ENCODE measurements at regions not wholly inside any gene's neighbourhood (a gene's known extent, or its start where the extent isn't known, plus 50 kb on each side); places are given as distances from the start of the nearest gene placed in this dataset.

GRCh38 chr2:217325816-217326215 is 466.0 kb upstream of the TNP1 start:
- no peak for DNase-seq (ENCODE audit: low read depth)
- no peak for TF ChIP-seq CTCF (IDR thresholded peaks at IDR 0.05; ENCODE audit: low read length, missing control alignments)

GRCh38 chr2:217325251-217325650 is 465.4 kb upstream of the TNP1 start:
- no peak for DNase-seq (ENCODE audit: low read depth)
- no peak for TF ChIP-seq CTCF (IDR thresholded peaks at IDR 0.05; ENCODE audit: low read length, missing control alignments)

More at GRCh38 chr2:217325816-217326215, 466.0 kb upstream of the TNP1 start:
- H3K4me3 ChIP-seq (replicated peaks; ENCODE audit: low read depth, low read length) = no peak overlapping the region

GRCh38 chr2:217316743-217317142 is 456.9 kb upstream of the TNP1 start:
- H3K4me3 ChIP-seq (replicated peaks; ENCODE audit: low read depth, low read length) = no peak overlapping the region
- no peak for TF ChIP-seq CTCF (IDR thresholded peaks at IDR 0.05; ENCODE audit: low read length, missing control alignments)
- peak; percentile 72 for DNase-seq (ENCODE audit: low read depth)

More at GRCh38 chr2:217325251-217325650, 465.4 kb upstream of the TNP1 start:
- H3K4me3 ChIP-seq (replicated peaks; ENCODE audit: low read depth, low read length) = no peak overlapping the region

GRCh38 chr2:217314021-217314460 is 454.2 kb upstream of the TNP1 start:
- no peak for DNase-seq (ENCODE audit: low read depth)
- no peak overlapping the region for H3K4me3 ChIP-seq (replicated peaks; ENCODE audit: low read depth, low read length)
- TF ChIP-seq CTCF (IDR thresholded peaks at IDR 0.05; ENCODE audit: low read length, missing control alignments) = no peak

GRCh38 chr2:217313386-217313785 is 453.5 kb upstream of the TNP1 start:
- no peak overlapping the region for H3K4me3 ChIP-seq (replicated peaks; ENCODE audit: low read depth, low read length)
- TF ChIP-seq CTCF (IDR thresholded peaks at IDR 0.05; ENCODE audit: low read length, missing control alignments) = no peak
- DNase-seq (ENCODE audit: low read depth) = no peak

GRCh38 chr2:217309056-217309455 is 449.2 kb upstream of the TNP1 start:
- no peak for TF ChIP-seq CTCF (IDR thresholded peaks at IDR 0.05; ENCODE audit: low read length, missing control alignments)
- H3K4me3 ChIP-seq (replicated peaks; ENCODE audit: low read depth, low read length) = no peak overlapping the region
- DNase-seq (ENCODE audit: low read depth) = no peak

- no peak for TF ChIP-seq CTCF (IDR thresholded peaks at IDR 0.05; ENCODE audit: low read length, missing control alignments)
- H3K4me3 ChIP-seq (replicated peaks; ENCODE audit: low read depth, low read length) = no peak overlapping the region
- DNase-seq (ENCODE audit: low read depth) = no peak
Measured at GRCh38 chr2:217307023-217307422, 447.2 kb upstream of the TNP1 start.

Measured in fibroblast of pulmonary artery (primary cell).